Peyer's patch (tissue), 4 donors: ENCODE measurements at regions not wholly inside any gene's neighbourhood (a gene's known extent, or its start where the extent isn't known, plus 50 kb on each side); places are given as distances from the start of the nearest gene placed in this dataset.

Experiments used
- POLR2A ChIP-seq, 2 donors: fragments of 450-650 bp; IDR thresholded peaks; one replicate each; pipeline ENCODE4 v1.5.1; 2017; ENCODE audit warnings: antibody characterized with exemption in 2 of 2, mild to moderate bottlenecking in 2 of 2, moderate library complexity in 2 of 2
- TF ChIP-seq, protein P1 (sequence below), 6 experiments: fragments of 450-650 bp in 4 of 6; fragments of 200-600 bp in 2 of 6; sonication (generic) in 1 of 6; IDR thresholded peaks; one replicate each; pipeline ENCODE4 v1.5.1; 2017 to 2019; ENCODE audit warnings: antibody characterized with exemption in 6 of 6, mild to moderate bottlenecking in 3 of 6, moderate library complexity in 1 of 6

DNA sequence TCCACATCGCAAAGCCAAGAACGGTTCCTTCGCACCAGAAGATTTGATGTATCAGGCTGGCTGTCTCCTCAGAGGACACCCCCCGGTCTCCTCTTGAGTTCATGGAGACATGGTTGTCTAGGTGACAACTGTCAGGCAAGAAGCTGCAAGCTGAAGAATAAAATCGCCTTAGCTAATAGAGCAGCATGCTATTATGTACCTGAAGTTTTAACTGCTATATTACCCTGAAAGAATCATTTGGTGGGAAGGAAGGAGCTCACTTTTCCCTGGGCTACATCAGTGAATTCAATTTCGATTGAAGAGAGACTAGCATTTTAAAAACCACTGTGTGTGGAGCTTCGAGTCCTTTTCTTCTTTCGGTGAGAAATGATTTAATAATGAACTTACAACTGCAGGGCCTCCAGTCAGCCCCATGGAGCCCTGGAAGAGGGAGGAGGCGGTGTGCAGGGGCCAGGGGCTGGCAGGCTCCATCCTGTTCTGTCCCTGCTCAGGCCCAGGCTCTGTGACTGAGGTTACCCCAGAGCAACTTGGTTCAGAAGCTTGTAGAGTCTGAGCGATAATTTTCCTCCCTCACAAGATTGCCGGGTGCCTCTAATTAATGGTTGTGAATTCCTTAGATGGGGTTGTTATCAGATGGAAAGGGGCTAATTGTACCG is 191.3 kb downstream of the MID1IP1 start:
- TF ChIP-seq, protein P1, sequence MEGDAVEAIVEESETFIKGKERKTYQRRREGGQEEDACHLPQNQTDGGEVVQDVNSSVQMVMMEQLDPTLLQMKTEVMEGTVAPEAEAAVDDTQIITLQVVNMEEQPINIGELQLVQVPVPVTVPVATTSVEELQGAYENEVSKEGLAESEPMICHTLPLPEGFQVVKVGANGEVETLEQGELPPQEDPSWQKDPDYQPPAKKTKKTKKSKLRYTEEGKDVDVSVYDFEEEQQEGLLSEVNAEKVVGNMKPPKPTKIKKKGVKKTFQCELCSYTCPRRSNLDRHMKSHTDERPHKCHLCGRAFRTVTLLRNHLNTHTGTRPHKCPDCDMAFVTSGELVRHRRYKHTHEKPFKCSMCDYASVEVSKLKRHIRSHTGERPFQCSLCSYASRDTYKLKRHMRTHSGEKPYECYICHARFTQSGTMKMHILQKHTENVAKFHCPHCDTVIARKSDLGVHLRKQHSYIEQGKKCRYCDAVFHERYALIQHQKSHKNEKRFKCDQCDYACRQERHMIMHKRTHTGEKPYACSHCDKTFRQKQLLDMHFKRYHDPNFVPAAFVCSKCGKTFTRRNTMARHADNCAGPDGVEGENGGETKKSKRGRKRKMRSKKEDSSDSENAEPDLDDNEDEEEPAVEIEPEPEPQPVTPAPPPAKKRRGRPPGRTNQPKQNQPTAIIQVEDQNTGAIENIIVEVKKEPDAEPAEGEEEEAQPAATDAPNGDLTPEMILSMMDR (IDR thresholded peaks at IDR 0.05), result no peak
- no peak for TF ChIP-seq POLR2A (IDR thresholded peaks at IDR 0.05)
